ENCODE measurements at regions not wholly inside any gene's neighbourhood (a gene's known extent, or its start where the extent isn't known, plus 50 kb on each side); places are given as distances from the start of the nearest gene placed in this dataset.

GRCh38 chr20:52094693-52095092 is 96.9 kb downstream of the ZFP64 start:
- no peaks in the 10 kb centered on the region for H4K20me1 ChIP-seq (ENCODE audit: insufficient read depth)
- no peaks in the 10 kb centered on the region for H3K9me2 ChIP-seq (ENCODE audit: insufficient read depth, low read length)
- TF ChIP-seq MXI1 (conservative IDR thresholded peaks at IDR 0.05; ENCODE audit: poor library complexity, severe bottlenecking) = no peak
- no peak for TF ChIP-seq POLR2AphosphoS5 (IDR thresholded peaks at IDR 0.05)
- no peak for TF ChIP-seq RAD21 (conservative IDR thresholded peaks at IDR 0.05)
- no peak for TF ChIP-seq CTCF (IDR thresholded peaks at IDR 0.05; ENCODE audit: poor library complexity, severe bottlenecking)
- TF ChIP-seq SMC3 (conservative IDR thresholded peaks at IDR 0.05; ENCODE audit: poor library complexity) = no peak
- no peak for TF ChIP-seq REST (IDR thresholded peaks at IDR 0.05; ENCODE audit: borderline replicate concordance)
- no peak for TF ChIP-seq TAF1 (IDR thresholded peaks at IDR 0.05; ENCODE audit: low read depth)
- TF ChIP-seq EP300 (conservative IDR thresholded peaks at IDR 0.05; ENCODE audit: poor library complexity, severe bottlenecking) = no peak
- TF ChIP-seq EZH2 (IDR thresholded peaks at IDR 0.05; ENCODE audit: borderline replicate concordance, insufficient read depth, low read length, poor library complexity, severe bottlenecking) = no peak
- no peak overlapping the region for H2AFZ ChIP-seq (ENCODE audit: low read depth, low read length)
- H3K27ac ChIP-seq (ENCODE audit: low read length) = no peak overlapping the region
- H3K4me3 ChIP-seq (ENCODE audit: low read length) = no peak overlapping the region
- no peaks in the 10 kb centered on the region for H3K36me3 ChIP-seq (ENCODE audit: insufficient read depth, low read length)
- no peak overlapping the region for H3K9ac ChIP-seq (ENCODE audit: low read length)
- no peak overlapping the region for H3K4me2 ChIP-seq (ENCODE audit: low read length)
- H3K79me2 ChIP-seq (replicated peaks; ENCODE audit: insufficient read depth, low read length) = no peaks in the 10 kb centered on the region
- no peaks in the 10 kb centered on the region for H3K27me3 ChIP-seq (ENCODE audit: insufficient read depth, low read depth, low read length)
- no peaks in the 10 kb centered on the region for H3F3A ChIP-seq (ENCODE audit: insufficient read depth, low read length, poor library complexity, severe bottlenecking)
- no peaks in the 10 kb centered on the region for H3K9me3 ChIP-seq (ENCODE audit: low read length)

- H3K36me3 ChIP-seq (ENCODE audit: insufficient read depth, low read length) = no peaks in the 10 kb centered on the region
- no peak overlapping the region for H3K27ac ChIP-seq (ENCODE audit: low read length)
- H3K9ac ChIP-seq (ENCODE audit: low read length) = no peak overlapping the region
- no peaks in the 10 kb centered on the region for H3K79me2 ChIP-seq (replicated peaks; ENCODE audit: insufficient read depth, low read length)
- H3K9me3 ChIP-seq (ENCODE audit: low read length) = no peaks in the 10 kb centered on the region
- no peak overlapping the region for H3K4me3 ChIP-seq (ENCODE audit: low read length)
- H3K4me2 ChIP-seq (ENCODE audit: low read length) = no peak overlapping the region
- TF ChIP-seq MXI1 (conservative IDR thresholded peaks at IDR 0.05; ENCODE audit: poor library complexity, severe bottlenecking) = no peak
- TF ChIP-seq TAF1 (IDR thresholded peaks at IDR 0.05; ENCODE audit: low read depth) = no peak
- TF ChIP-seq SMC3 (conservative IDR thresholded peaks at IDR 0.05; ENCODE audit: poor library complexity) = no peak
- no peak for TF ChIP-seq RAD21 (conservative IDR thresholded peaks at IDR 0.05)
- no peak for TF ChIP-seq POLR2AphosphoS5 (IDR thresholded peaks at IDR 0.05)
- no peak for TF ChIP-seq REST (IDR thresholded peaks at IDR 0.05; ENCODE audit: borderline replicate concordance)
- TF ChIP-seq CTCF (IDR thresholded peaks at IDR 0.05; ENCODE audit: poor library complexity, severe bottlenecking) = no peak
- TF ChIP-seq EP300 (conservative IDR thresholded peaks at IDR 0.05; ENCODE audit: poor library complexity, severe bottlenecking) = no peak
- TF ChIP-seq EZH2 (IDR thresholded peaks at IDR 0.05; ENCODE audit: borderline replicate concordance, insufficient read depth, low read length, poor library complexity, severe bottlenecking) = no peak
- H2AFZ ChIP-seq (ENCODE audit: low read depth, low read length) = no peak overlapping the region
- no peaks in the 10 kb centered on the region for H3F3A ChIP-seq (ENCODE audit: insufficient read depth, low read length, poor library complexity, severe bottlenecking)
- H3K27me3 ChIP-seq (ENCODE audit: insufficient read depth, low read depth, low read length) = no peaks in the 10 kb centered on the region
- no peaks in the 10 kb centered on the region for H3K9me2 ChIP-seq (ENCODE audit: insufficient read depth, low read length)
- H4K20me1 ChIP-seq (ENCODE audit: insufficient read depth) = no peaks in the 10 kb centered on the region
These were observed 98.0 kb downstream of the ZFP64 start for GRCh38 chr20:52093575-52093974.

All from neural cell (in vitro differentiated cells).